ENCODE measurements at regions not wholly inside any gene's neighbourhood (a gene's known extent, or its start where the extent isn't known, plus 50 kb on each side); places are given as distances from the start of the nearest gene placed in this dataset.

DNA sequence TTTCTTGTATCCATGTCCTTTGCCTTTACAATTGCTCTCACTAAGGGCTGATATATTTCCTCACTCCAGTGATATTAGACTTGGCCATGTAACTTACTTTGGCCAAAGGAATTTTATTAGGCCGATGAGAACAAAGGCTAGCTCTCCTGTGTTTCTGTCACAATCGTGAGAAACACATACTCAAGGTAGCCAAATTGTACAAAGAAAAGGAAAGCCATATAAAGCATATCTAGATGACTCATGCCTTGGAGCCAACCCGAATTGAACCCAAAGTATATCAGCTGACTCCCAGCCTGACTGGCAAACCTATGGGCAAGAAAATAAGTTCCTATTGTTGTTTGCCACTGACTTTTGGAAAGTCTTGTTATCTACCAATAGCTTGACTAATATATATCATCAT lies 371.7 kb upstream of the LRRC7 start:
- no peak overlapping the region for H3K4me3 ChIP-seq (ENCODE audit: low read length)
- no peak for TF ChIP-seq CTCF (conservative IDR thresholded peaks at IDR 0.05; ENCODE audit: low read depth, low read length)
- DNase-seq (ENCODE audit: low read depth): no peak

DNA sequence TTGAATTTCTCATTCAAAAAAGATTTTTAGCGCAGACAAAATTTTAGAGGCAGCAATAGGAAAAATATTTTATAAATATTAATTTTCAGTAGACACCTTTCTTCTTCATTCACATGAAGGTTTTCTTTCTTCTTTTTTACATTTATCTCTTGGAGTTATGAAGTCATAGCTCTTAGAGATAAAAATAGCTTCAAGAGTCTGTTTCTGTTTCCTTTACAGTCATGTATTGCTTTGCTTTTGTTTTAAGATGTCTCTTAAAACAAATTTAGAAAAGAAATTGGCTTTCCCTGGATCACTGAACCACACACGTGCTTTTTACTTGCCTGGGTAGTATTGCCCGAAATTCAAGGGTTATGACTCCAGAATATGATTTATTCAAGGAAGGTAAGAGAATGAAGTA lies 369.9 kb upstream of the LRRC7 start:
- no peak for TF ChIP-seq CTCF (conservative IDR thresholded peaks at IDR 0.05; ENCODE audit: low read depth, low read length)
- H3K4me3 ChIP-seq (ENCODE audit: low read length): no peak overlapping the region
- DNase-seq (ENCODE audit: low read depth): no peak

- no peak overlapping the region for H3K4me3 ChIP-seq (ENCODE audit: low read length)
- TF ChIP-seq CTCF (conservative IDR thresholded peaks at IDR 0.05; ENCODE audit: low read depth, low read length): no peak
Observed at GRCh38 chr1:69201716-69202115, 366.0 kb upstream of the LRRC7 start.

DNA sequence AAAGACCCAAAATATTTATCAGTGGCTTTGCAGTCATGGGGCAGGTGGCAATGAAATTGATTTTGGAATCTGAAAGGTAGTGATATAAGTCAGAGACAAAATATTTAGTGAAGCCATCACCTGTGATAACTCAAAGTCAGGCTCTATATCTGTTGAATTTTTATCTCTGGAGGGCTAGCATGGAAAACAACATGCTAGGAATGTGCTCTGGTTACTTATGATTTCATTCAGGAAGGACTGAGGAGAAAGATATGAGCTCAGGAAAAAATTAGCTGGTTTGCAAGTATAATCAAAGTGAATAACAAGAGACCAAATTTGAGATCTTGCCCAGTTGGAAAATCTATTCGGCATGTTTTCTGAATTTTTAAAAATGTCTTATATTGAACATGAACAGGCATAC lies 364.6 kb upstream of the LRRC7 start:
- no peak for TF ChIP-seq CTCF (conservative IDR thresholded peaks at IDR 0.05; ENCODE audit: low read depth, low read length)
- no peak overlapping the region for H3K4me3 ChIP-seq (ENCODE audit: low read length)
- no peak for DNase-seq (ENCODE audit: low read depth)

More at GRCh38 chr1:69201716-69202115, 366.0 kb upstream of the LRRC7 start:
- DNase-seq (ENCODE audit: low read depth): no peak

DNA sequence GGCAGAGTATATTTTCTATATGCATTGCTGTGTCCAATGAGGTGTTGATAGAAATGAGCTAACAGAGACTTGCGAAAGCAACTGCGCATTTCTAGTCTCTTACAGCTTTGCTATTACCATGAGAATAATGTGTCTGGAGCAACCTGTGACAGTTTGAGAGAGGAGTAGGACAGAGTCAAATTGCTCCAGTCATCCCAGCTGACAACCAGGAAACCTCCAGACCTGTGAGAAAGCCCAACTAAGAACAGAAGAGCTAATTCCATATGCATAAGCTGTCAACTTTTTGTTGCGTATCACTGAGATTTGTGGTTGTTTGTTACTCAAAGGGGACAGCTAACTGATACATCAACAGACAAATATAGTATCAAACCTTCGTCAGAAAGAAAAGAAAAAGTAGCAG lies 354.1 kb upstream of the LRRC7 start:
- no peak for DNase-seq (ENCODE audit: low read depth)
- no peak for TF ChIP-seq CTCF (conservative IDR thresholded peaks at IDR 0.05; ENCODE audit: low read depth, low read length)
- no peak overlapping the region for H3K4me3 ChIP-seq (ENCODE audit: low read length)

GRCh38 chr1:69215883-69216282 lies 351.8 kb upstream of the LRRC7 start:
- DNase-seq (ENCODE audit: low read depth): no peak
- no peak overlapping the region for H3K4me3 ChIP-seq (ENCODE audit: low read length)
- TF ChIP-seq CTCF (conservative IDR thresholded peaks at IDR 0.05; ENCODE audit: low read depth, low read length): no peak

DNA sequence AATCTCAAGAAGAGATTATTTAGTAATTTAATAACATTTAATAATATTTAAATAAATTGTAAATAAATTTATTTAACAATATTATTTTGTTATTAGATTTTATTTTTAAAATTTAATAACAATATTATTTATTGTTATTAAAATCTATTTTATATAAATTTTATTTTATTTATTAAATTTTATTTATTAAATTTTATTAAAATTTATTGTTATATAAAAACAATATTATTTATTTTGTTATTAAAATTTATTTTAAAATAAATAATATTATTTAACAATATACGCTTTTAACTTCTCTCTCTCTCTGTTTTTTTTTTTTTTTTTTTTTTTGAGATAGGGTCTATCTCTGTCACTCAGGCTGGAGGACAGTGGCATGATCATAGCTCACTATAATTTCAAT lies 347.1 kb upstream of the LRRC7 start:
- TF ChIP-seq CTCF (conservative IDR thresholded peaks at IDR 0.05; ENCODE audit: low read depth, low read length): no peak
- DNase-seq (ENCODE audit: low read depth): no peak
- no peak overlapping the region for H3K4me3 ChIP-seq (ENCODE audit: low read length)

Data from retinal pigment epithelial cell (primary cell).